GM03348 (cell line): ENCODE measurements at regions not wholly inside any gene's neighbourhood (a gene's known extent, or its start where the extent isn't known, plus 50 kb on each side); places are given as distances from the start of the nearest gene placed in this dataset.
"Not testable (repeated sequence)": the region's sequence is repeated elsewhere in the genome, so short reads cannot be mapped to it uniquely, and the experiment has no call there.

Experiments used
- DNase-seq: peaks from one replicate; pipeline ENCODE4 v3.0.0; 2012; ENCODE audit warnings: low spot score

GRCh38 chrX:42442745-42443144 lies 335.2 kb downstream of the PPP1R2C start:
- no peak for DNase-seq

GRCh38 chrX:42437211-42437610 lies 340.8 kb downstream of the PPP1R2C start:
- no peak for DNase-seq

GRCh38 chrX:42434458-42435166 lies 343.4 kb downstream of the PPP1R2C start:
- no peak for DNase-seq

- DNase-seq = no peak
Observed at GRCh38 chrX:42432552-42432951, 345.4 kb downstream of the PPP1R2C start.

- DNase-seq = no peak
Observed at GRCh38 chrX:42422961-42423360, 355.0 kb downstream of the PPP1R2C start.

- DNase-seq = no peak
Observed at GRCh38 chrX:42420426-42420825, 357.5 kb downstream of the PPP1R2C start.

GRCh38 chrX:42415636-42416035 lies 362.3 kb downstream of the PPP1R2C start:
- no peak for DNase-seq

- no peak for DNase-seq
Observed at GRCh38 chrX:42414057-42414456, 363.9 kb downstream of the PPP1R2C start.

- DNase-seq = no peak
Observed at GRCh38 chrX:42399632-42400024, 378.3 kb downstream of the PPP1R2C start.

- no peak for DNase-seq
Observed at GRCh38 chrX:42398967-42399631, 378.9 kb downstream of the PPP1R2C start.

- no peak for DNase-seq
Observed at GRCh38 chrX:42396136-42396535, 381.8 kb downstream of the PPP1R2C start.

GRCh38 chrX:42392846-42393245 lies 385.1 kb downstream of the PPP1R2C start:
- DNase-seq = no peak

- no peak for DNase-seq
Observed at GRCh38 chrX:42386681-42387080, 391.3 kb downstream of the PPP1R2C start.

- no peak for DNase-seq
Observed at GRCh38 chrX:42385730-42386129, 392.2 kb downstream of the PPP1R2C start.

- no peak for DNase-seq
Observed at GRCh38 chrX:42384956-42385355, 393.0 kb downstream of the PPP1R2C start.

- no peak for DNase-seq
Observed at GRCh38 chrX:42378857-42379256, 399.1 kb downstream of the PPP1R2C start.

GRCh38 chrX:42375086-42375485 lies 402.9 kb downstream of the PPP1R2C start:
- no peak for DNase-seq

GRCh38 chrX:42366181-42366580 lies 411.8 kb downstream of the PPP1R2C start:
- DNase-seq = no peak

GRCh38 chrX:42362219-42362618 lies 415.7 kb downstream of the PPP1R2C start:
- no peak for DNase-seq

- DNase-seq = not testable (repeated sequence)
Observed at GRCh38 chrX:42342981-42343380, 419.6 kb upstream of the CASK start.
